Breast epithelium (tissue), 4 donors: ENCODE measurements at regions not wholly inside any gene's neighbourhood (a gene's known extent, or its start where the extent isn't known, plus 50 kb on each side); places are given as distances from the start of the nearest gene placed in this dataset.

Experiments
- DNase-seq, 2 donors: peaks; one replicate each; pipeline ENCODE4 v3.0.0-alpha.2; 2019; ENCODE audit warnings: low spot score in 2 of 2
- H3K27ac ChIP-seq, 2 donors: fragments of 200-600 bp; sonication (generic) in 1 of 2; one replicate each; pipeline ENCODE4 v1.5.1; 2016 to 2019; ENCODE audit warnings: mild to moderate bottlenecking in 1 of 2
- H3K27me3 ChIP-seq, 2 donors: fragments of 200-600 bp; sonication (generic) in 1 of 2; one replicate each; pipeline versions ENCODE4 v1.5.1 to v1.6.0; 2017 to 2019; ENCODE audit warnings: control low read depth in 1 of 2, mild to moderate bottlenecking in 1 of 2
- H3K36me3 ChIP-seq: fragments of 200-600 bp; one replicate; pipeline ENCODE4 v1.5.1; 2019
- H3K4me1 ChIP-seq, 2 donors: fragments of 200-600 bp; sonication (generic); one replicate each; pipeline ENCODE4 v1.5.1; 2016 to 2019; ENCODE audit warnings: control low read depth in 1 of 2
- H3K4me3 ChIP-seq, 3 donors: fragments of 200-600 bp; sonication (generic); 1 replicate in 2 of 3; 2 replicates in 1 of 3; pipeline ENCODE4 v1.5.1; 2016 to 2019; ENCODE audit warnings: mild to moderate bottlenecking in 3 of 3, moderate library complexity in 2 of 3
- H3K9me3 ChIP-seq, 2 donors: fragments of 200-600 bp; sonication (generic) in 1 of 2; one replicate each; pipeline ENCODE4 v1.5.1; 2016 to 2019; ENCODE audit warnings: control low read depth in 1 of 2
- POLR2A ChIP-seq: fragments of 450-650 bp; IDR thresholded peaks from one replicate; pipeline ENCODE4 v1.6.1; 2016; ENCODE audit warnings: antibody characterized with exemption, mild to moderate bottlenecking, moderate library complexity
- POLR2AphosphoS5 ChIP-seq, 3 donors: sonication (generic); formaldehyde crosslinking; IDR thresholded peaks; one replicate each; pipeline ENCODE4 v1.6.1; 2017; ENCODE audit warnings: antibody characterized with exemption in 3 of 3
- intact Hi-C: fragments of 100-400 bp; cut with DNase I; formaldehyde crosslinking; loops from one replicate; pipeline ENCODE4 v1.15.1; 2023; ENCODE audit warnings: low total_unique reads
- TF ChIP-seq, protein P1 (sequence below), 3 donors: fragments of 450-650 bp; IDR thresholded peaks; one replicate each; pipeline ENCODE4 v1.5.1; 2016 to 2017; ENCODE audit warnings: antibody characterized with exemption in 3 of 3, mild to moderate bottlenecking in 3 of 3, moderate library complexity in 3 of 3

DNA sequence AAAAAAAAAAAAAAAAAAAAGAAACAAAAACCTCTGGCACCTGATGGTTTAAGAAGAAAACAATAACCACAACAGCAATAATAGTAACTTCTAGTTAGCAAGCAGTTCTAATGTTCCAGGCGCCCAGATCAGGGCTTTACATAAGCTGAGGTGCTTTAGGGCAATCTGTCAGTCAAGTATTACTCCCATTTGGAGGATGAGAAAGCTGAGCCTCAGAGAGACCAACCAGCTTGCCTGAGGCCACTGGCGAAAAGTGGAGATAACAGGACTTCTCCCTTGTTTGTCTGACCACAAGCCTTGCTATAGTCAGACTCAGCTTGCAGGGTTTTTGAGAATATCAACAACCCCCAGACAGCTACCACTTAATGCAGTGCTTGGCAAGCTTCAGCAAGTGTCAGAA is 83.5 kb upstream of the BOD1 start:
- no peak for TF ChIP-seq POLR2AphosphoS5 (IDR thresholded peaks at IDR 0.05)
- no peak for TF ChIP-seq POLR2A
- TF ChIP-seq, protein P1, sequence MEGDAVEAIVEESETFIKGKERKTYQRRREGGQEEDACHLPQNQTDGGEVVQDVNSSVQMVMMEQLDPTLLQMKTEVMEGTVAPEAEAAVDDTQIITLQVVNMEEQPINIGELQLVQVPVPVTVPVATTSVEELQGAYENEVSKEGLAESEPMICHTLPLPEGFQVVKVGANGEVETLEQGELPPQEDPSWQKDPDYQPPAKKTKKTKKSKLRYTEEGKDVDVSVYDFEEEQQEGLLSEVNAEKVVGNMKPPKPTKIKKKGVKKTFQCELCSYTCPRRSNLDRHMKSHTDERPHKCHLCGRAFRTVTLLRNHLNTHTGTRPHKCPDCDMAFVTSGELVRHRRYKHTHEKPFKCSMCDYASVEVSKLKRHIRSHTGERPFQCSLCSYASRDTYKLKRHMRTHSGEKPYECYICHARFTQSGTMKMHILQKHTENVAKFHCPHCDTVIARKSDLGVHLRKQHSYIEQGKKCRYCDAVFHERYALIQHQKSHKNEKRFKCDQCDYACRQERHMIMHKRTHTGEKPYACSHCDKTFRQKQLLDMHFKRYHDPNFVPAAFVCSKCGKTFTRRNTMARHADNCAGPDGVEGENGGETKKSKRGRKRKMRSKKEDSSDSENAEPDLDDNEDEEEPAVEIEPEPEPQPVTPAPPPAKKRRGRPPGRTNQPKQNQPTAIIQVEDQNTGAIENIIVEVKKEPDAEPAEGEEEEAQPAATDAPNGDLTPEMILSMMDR (IDR thresholded peaks at IDR 0.05) = no peak
- Histone ChIP-seq H3K4me1 (no peaks in the 10 kb centered on the region), H3K27me3 (no peaks in the 10 kb centered on the region), H3K27ac (no peak overlapping the region), H3K4me3 (no peak overlapping the region), H3K9me3 (no peaks in the 10 kb centered on the region), H3K36me3 (no peaks in the 10 kb centered on the region)
- intact Hi-C loops = no loop called here
- DNase-seq = no peak

DNA sequence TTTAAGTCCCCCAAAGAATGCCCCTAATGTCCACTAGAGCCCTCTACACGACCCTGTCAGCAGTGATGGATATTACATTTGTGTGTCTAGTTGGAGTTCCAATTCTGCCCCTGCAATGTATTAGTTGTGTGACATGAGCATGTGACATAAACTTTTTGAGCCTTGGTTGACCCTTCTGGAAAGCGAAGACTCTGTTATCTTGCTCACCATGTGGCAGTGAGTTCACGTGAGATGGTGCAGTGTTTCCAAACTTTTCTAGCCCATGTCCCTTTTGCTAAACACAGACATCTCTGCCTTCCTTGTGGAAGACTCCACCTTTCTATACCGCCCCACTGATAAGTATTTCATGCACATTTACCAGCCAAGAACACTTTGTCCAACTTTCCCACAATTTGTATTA is 87.0 kb upstream of the BOD1 start:
- Histone ChIP-seq H3K9me3 (no peaks in the 10 kb centered on the region), H3K27me3 (no peaks in the 10 kb centered on the region), H3K4me1 (no peaks in the 10 kb centered on the region), H3K27ac (no peak overlapping the region), H3K4me3 (no peak overlapping the region), H3K36me3 (no peaks in the 10 kb centered on the region)
- no peak for DNase-seq
- TF ChIP-seq, protein P1 (IDR thresholded peaks at IDR 0.05) = no peak
- intact Hi-C loops = no loop called here

DNA sequence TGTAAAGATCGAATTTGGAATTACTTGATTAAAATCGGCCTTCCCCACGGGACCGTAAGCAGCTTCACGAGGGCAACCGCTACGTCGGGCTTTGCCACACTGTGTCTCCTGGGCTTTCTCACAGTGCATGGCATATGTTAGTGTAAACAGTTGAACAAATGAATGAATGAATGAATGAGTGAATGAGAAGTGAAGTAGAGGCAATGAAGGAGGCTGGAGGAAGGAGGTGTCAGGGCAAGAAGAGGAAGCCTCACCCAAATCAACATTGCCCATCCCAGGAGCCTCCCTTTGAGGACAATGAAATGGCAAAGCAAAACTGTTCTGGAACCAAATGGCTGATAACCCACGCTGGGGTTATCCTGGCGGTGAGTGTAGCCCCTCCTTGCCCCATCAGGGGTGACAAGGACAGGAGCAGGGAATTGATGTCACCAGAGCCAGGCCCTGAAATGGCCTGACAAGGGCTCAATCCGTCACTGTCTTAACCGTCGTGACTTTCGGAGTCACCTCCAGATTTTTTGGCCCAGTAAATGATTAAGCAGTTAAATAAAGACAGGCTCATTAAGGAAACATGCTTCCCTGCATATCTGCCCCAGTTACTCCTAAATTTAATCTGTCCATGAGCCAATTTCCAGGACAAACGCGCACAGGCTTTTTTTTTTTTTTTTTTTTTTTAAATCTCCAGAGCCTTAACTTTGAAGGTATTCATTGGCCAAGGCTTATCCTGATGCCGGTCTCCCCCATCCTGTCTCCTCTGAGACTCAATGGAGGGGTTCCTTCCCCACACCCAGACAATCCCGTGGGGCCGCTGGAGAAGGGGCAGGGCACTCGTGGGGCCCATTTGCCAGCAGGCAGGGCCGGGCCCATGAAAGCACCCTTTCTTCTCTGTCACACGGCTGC is 88.4 kb upstream of the BOD1 start:
- intact Hi-C loops = no loop called here
- Histone ChIP-seq H3K4me1 (no peaks in the 10 kb centered on the region), H3K36me3 (no peaks in the 10 kb centered on the region), H3K27me3 (no peaks in the 10 kb centered on the region), H3K4me3 (no peak overlapping the region), H3K27ac (no peak overlapping the region), H3K9me3 (no peaks in the 10 kb centered on the region)
- TF ChIP-seq, protein P1 (IDR thresholded peaks at IDR 0.05) = no peak
- no peak for TF ChIP-seq POLR2A
- TF ChIP-seq POLR2AphosphoS5 (IDR thresholded peaks at IDR 0.05) = no peak
- DNase-seq = no peak

DNA sequence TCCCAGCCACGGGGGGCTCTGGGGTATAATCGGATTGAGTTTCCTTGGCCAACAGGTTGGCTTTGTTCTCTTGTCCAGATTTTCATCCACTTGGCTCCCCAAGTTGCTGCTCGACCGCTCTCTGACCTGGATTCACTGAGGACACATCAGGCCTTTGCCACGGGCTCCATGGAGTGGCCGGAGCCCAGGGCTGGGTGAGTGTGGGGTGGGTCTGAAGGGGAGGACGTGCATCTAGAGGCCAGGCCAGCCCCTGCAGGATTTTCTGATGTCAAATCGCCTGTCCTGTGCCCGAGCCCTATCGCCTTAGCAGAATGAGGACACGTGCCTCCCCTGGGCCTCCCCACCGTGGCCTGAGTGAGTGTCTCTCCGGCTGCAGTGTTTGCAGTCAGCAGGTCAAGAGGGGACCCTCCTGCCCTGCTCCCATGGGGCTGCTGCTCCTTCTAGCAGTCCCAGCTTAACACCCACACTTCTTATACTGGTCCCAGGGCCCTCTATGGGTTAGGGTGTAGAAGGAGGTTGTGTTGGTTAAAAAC is 89.1 kb upstream of the BOD1 start:
- no peaks in the 10 kb centered on the region for H3K4me1 ChIP-seq
- TF ChIP-seq POLR2A = no peak
- TF ChIP-seq, protein P1 (IDR thresholded peaks at IDR 0.05) = no peak
- no peak for TF ChIP-seq POLR2AphosphoS5 (IDR thresholded peaks at IDR 0.05)
- no peaks in the 10 kb centered on the region for H3K36me3 ChIP-seq
- H3K27me3 ChIP-seq = no peaks in the 10 kb centered on the region
- H3K4me3 ChIP-seq = no peak overlapping the region
- H3K27ac ChIP-seq = no peak overlapping the region
- H3K9me3 ChIP-seq = no peaks in the 10 kb centered on the region
- DNase-seq = no peak
- intact Hi-C loops = no loop called here

DNA sequence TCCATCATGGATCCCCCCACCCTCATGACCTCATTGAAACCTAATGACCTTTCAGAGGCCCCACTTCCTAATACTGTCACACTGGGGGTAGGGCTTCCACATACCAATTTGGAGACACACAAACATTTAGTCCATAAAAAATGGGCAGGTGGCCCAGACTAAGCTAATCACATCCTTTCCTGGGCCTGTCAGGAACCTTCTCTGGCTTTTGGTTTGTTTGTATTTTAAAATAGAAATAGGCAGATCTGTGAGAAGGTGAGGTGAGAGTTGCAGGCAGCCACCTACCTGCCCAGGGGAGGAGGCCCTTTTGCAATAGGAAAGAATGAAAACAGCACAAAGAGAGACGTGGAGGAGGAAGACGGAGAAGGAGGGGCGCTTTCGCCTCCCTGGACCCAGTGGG is 90.2 kb upstream of the BOD1 start:
- intact Hi-C loops = no loop called here
- Histone ChIP-seq H3K4me1 (no peaks in the 10 kb centered on the region), H3K4me3 (no peak overlapping the region), H3K27me3 (no peaks in the 10 kb centered on the region), H3K27ac (peak overlapping the region in 1 of 2 donors; percentile 5), H3K9me3 (no peaks in the 10 kb centered on the region), H3K36me3 (no peaks in the 10 kb centered on the region)
- TF ChIP-seq POLR2AphosphoS5 (IDR thresholded peaks at IDR 0.05) = no peak
- TF ChIP-seq, protein P1 (IDR thresholded peaks at IDR 0.05) = no peak
- TF ChIP-seq POLR2A = no peak
- no peak for DNase-seq
